Pons (tissue), 1 donor: ENCODE measurements at regions not wholly inside any gene's neighbourhood (a gene's known extent, or its start where the extent isn't known, plus 50 kb on each side); places are given as distances from the start of the nearest gene placed in this dataset.
"Not testable (repeated sequence)": the region's sequence is repeated elsewhere in the genome, so short reads cannot be mapped to it uniquely, and the experiment has no call there.

ENCODE experiments used
- DNase-seq: peaks from one replicate; pipeline ENCODE4 v3.0.0-alpha.2; 2016; ENCODE audit warnings: low spot score

- no peak for DNase-seq
Measured at GRCh38 chr2:129467012-129467779, 512.3 kb upstream of the RAB6C start.

DNA sequence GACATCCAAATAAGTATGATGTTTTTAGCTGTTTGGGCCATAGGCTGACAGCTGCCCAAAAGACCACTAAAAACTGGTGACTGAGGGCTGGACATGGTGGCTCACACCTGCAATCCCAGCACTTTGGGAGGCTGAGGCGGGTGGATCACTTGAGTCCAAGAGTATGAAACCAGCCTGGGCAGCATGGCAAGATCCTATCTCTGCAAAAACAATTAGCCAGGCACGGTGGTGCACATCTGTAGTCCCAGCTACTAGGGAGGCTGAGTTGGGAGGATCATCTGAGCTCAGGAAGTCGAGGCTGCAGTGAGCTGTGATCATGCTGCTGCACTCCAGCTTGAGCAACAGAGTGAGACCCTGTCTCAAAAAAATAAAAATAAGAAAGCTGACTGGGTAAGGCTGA is 511.5 kb upstream of the RAB6C start:
- DNase-seq = no peak

DNA sequence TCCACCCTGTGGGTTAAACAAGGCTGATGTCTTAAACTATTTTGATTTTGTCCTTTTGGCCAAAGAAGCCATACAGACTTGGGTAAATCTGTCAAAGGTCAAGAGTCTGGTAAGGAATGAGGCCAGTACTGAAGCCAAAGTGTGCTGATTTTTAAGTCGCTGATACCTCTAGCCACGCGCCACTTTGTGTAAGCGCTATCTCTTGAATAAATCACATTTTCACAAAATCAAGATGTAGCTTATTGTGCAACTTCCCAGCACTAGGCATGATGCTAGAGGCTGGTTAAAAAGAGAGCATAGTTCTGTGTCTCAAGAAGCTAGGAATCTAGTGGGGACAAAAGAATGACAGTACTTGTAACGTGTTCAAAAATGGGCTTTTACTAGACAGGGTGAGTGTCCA is 510.6 kb upstream of the RAB6C start:
- no peak for DNase-seq

DNA sequence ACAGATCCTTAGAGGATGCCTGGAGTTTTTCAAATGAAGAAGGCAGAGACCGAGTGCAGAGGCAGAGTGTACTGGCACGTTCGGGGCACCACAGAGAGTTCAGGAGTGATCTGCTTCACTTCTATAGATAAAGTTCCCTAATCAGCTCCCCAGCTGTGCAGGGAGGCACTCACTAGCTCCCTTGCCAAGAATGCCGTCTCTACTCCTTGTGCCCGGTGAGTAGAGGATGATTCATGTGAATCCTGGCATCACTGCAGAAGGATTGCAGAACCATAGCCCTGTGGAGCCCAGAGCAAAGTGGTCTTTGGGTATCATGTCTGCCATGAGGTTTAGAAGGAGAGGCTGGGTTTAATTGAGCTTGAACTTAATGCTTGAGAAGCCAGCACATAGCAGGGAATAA is 510.1 kb upstream of the RAB6C start:
- no peak for DNase-seq

GRCh38 chr2:129469871-129470270 is 509.6 kb upstream of the RAB6C start:
- DNase-seq = no peak

- peak; percentile 50 for DNase-seq
Measured at GRCh38 chr2:129478902-129479517, 500.5 kb upstream of the RAB6C start.

GRCh38 chr2:129479892-129480291 is 499.6 kb upstream of the RAB6C start:
- DNase-seq = no peak

DNA sequence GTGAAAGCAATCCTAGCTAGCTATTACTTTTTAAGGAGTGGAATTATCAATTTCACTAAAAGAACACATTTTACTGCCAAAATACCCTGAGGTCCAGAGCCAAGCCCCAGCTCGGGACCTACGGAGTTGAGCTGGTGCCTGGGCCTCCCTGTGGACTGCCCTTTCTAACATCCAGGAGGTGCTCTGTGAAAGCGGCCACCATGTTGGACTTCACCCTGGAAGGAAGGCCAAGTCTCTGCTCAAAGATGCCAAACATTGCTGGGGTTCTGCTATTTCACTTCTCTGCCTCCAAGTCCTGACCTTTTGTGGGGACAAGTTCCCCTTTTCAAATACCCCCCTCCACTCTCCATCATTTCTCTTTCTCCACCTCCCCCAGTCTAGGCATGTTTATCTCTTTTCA is 498.7 kb upstream of the RAB6C start:
- peak; percentile 26 for DNase-seq

- no peak for DNase-seq
Measured at GRCh38 chr2:129481306-129482219, 497.9 kb upstream of the RAB6C start.

DNA sequence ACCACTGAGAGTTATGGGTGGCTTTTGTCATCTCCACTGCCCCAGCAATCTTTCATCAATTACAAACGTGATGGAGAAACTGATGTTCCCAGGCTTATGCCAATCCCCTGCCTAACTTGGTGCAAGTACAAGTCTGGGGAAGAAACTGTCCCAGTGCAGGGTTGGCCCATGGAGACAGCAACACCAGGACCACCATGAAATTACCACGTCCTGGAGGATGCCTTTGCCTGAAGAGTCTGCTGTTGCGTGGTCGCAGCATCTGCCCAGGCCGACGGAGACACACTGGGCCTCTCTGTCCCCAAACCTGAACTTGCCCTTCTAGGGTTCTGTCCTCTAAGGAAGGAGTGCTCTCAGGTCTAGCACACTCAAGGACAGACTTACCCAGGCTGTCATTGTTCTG is 496.8 kb upstream of the RAB6C start:
- DNase-seq = no peak

GRCh38 chr2:129483366-129483765 is 496.1 kb upstream of the RAB6C start:
- DNase-seq = peak; percentile 84

GRCh38 chr2:129484999-129485897 is 494.2 kb upstream of the RAB6C start:
- no peak for DNase-seq

DNA sequence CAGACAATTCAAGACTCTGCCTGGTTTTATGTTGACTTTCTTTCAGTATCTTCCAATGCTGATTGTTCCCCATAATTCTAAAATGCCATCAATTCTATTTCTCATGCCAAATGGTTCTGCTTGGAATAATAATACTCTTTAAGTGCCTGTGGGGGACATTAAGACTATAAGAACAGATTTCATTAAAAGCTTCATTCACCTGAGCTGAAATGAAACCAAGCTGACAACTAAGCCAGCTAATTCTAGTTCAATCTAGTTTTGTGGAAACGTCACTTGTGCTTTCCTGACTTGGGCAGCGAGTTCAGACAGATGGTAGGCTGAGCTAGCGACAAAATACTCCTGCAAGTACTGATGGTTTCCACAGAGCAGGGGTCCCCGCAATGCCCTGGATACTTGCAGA is 491.1 kb upstream of the RAB6C start:
- no peak for DNase-seq

- DNase-seq = no peak
Measured at GRCh38 chr2:129490641-129491040, 488.8 kb upstream of the RAB6C start.

GRCh38 chr2:129491308-129491707 is 488.2 kb upstream of the RAB6C start:
- no peak for DNase-seq

GRCh38 chr2:129492548-129492947 is 486.9 kb upstream of the RAB6C start:
- no peak for DNase-seq

GRCh38 chr2:129499747-129500146 is 479.7 kb upstream of the RAB6C start:
- DNase-seq = no peak

DNA sequence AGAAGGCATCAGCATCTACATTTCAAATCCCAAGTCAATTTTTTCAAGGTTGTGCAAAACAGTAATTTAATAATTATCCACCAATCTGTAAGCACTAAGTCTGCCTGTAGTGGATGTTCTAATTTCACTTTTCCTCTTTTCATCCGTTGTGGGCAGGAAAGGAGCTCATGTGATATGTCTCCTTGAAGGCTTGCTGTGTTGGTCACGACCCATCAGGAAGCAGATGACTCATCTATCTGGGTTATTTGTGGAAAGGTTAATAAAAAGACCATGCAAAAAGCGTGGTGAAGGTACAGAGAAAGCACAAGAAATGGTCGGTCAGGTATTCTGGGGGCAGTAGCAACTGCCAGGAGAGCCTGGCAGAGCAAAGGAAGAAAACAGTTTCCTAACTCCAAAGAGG is 476.7 kb upstream of the RAB6C start:
- DNase-seq = peak; percentile 52

GRCh38 chr2:129504646-129505045 is 474.8 kb upstream of the RAB6C start:
- DNase-seq = no peak

- DNase-seq = no peak
Measured at GRCh38 chr2:129518937-129519336, 460.5 kb upstream of the RAB6C start.

DNA sequence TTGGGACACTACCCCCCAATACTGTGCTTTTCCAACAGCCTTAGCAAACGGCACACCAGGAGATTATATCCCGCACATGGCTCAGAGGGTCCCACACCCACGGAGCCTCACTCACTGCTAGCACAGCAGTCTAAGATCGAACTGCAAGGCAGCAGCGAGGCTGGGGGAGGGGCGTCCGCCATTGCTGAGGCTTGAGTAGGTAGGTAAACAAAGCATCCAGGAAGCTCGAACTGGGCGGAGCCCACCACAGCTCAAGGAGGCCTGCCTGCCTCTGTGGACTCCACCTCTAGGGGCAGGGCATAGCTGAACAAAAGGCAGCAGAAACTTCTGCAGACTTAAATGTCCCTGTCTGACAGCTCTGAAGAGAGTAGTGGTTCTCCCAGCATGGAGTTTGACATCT is 447.3 kb upstream of the RAB6C start:
- not testable (repeated sequence) for DNase-seq

- DNase-seq = no peak
Measured at GRCh38 chr2:129548880-129549279, 430.6 kb upstream of the RAB6C start.
